GM12878 (cell line): ENCODE measurements at regions not wholly inside any gene's neighbourhood (a gene's known extent, or its start where the extent isn't known, plus 50 kb on each side); places are given as distances from the start of the nearest gene placed in this dataset.

Source experiments
- ATF2 ChIP-seq: IDR thresholded peaks from 2 replicates; pipeline ENCODE4 v1.6.1; 2012; ENCODE audit warnings: low read length, inconsistent platforms
- CTCF ChIP-seq, 3 experiments: IDR thresholded peaks in 2 of 3; conservative IDR thresholded peaks in 1 of 3; 2 replicates each; pipeline ENCODE4 v1.5.1; 2011; ENCODE audit warnings: low read depth in 3 of 3, low read length in 3 of 3, mild to moderate bottlenecking in 3 of 3, control low read depth in 2 of 3, moderate library complexity in 2 of 3, inconsistent platforms in 1 of 3, mixed read lengths in 1 of 3; ENCODE audit not compliant: control insufficient read depth in 2 of 3, insufficient read depth in 1 of 3; ENCODE audit errors: extremely low read depth in 1 of 3
- MAX ChIP-seq: IDR thresholded peaks from 2 replicates; pipeline ENCODE4 v1.6.1; 2012; ENCODE audit warnings: low read depth, low read length, improper control_type of control experiment
- NFYA ChIP-seq: IDR thresholded peaks from 2 replicates; pipeline ENCODE4 v1.6.1; 2011; ENCODE audit warnings: low read depth, mild to moderate bottlenecking, low read length, improper control_type of control experiment, borderline replicate concordance
- ZBTB33 ChIP-seq: fragments of 450-650 bp; IDR thresholded peaks from 2 replicates; pipeline ENCODE4 v1.6.1; 2017; ENCODE audit warnings: mild to moderate bottlenecking
- ZBTB4 ChIP-seq: fragments of 450-650 bp; formaldehyde crosslinking; IDR thresholded peaks from 2 replicates; pipeline ENCODE4 v1.4.0; 2022; ENCODE audit warnings: mild to moderate bottlenecking, moderate library complexity
- ZNF274 ChIP-seq: IDR thresholded peaks from one replicate; pipeline ENCODE4 v1.8.0; 2011; ENCODE audit not compliant: insufficient read length, insufficient read depth

GRCh38 chr9:8096091-8096490 is 296.5 kb upstream of the DMAC1 start (continued):
- no peak for TF ChIP-seq ZBTB4 (CRISPR knock-in tag)
- no peak for TF ChIP-seq ZNF274
- TF ChIP-seq NFYA = no peak
- no peak for TF ChIP-seq ZBTB33
- no peak for TF ChIP-seq MAX
- no peak for TF ChIP-seq ATF2
- TF ChIP-seq CTCF (IDR thresholded peaks at IDR 0.05 in 2 of 3, conservative IDR thresholded peaks at IDR 0.05 in 1 of 3; ENCODE audit: control insufficient read depth in 2 of 3, extremely low read depth in 1 of 3, insufficient read depth in 1 of 3, low read depth in 3 of 3, low read length in 3 of 3) = no peak
